Gastroesophageal sphincter (tissue), 4 donors: ENCODE measurements at regions not wholly inside any gene's neighbourhood (a gene's known extent, or its start where the extent isn't known, plus 50 kb on each side); places are given as distances from the start of the nearest gene placed in this dataset.
A peak's percentile ranks its signal among the peaks of the same experiment; 100 is the strongest.
"Not testable (repeated sequence)": the region's sequence is repeated elsewhere in the genome, so short reads cannot be mapped to it uniquely, and the experiment has no call there.

Experiments
- ATAC-seq: fragments of 150-250 bp; one replicate; pipeline ENCODE4 v1.9.1; 2016; ENCODE audit warnings: mild to moderate bottlenecking, moderate library complexity
- H3K27ac ChIP-seq, 4 donors: fragments of 200-600 bp; sonication (generic) in 3 of 4; 1 replicate in 3 of 4; 2 replicates in 1 of 4; pipeline ENCODE4 v1.5.1; 2016 to 2019
- H3K27me3 ChIP-seq: fragments of 200-600 bp; sonication (generic); one replicate; pipeline ENCODE4 v1.5.1; 2019
- H3K36me3 ChIP-seq, 2 donors: fragments of 200-600 bp; sonication (generic); one replicate each; pipeline ENCODE4 v1.5.1; 2019; ENCODE audit warnings: control low read depth in 1 of 2
- H3K4me1 ChIP-seq, 3 donors: fragments of 200-600 bp; sonication (generic); 1 replicate in 2 of 3; 2 replicates in 1 of 3; pipeline ENCODE4 v1.5.1; 2016 to 2019; ENCODE audit warnings: control low read depth in 2 of 3
- H3K4me3 ChIP-seq, 2 donors: fragments of 200-600 bp; sonication (generic); one replicate each; pipeline ENCODE4 v1.5.1; 2019; ENCODE audit warnings: mild to moderate bottlenecking in 1 of 2, moderate library complexity in 1 of 2
- H3K9me3 ChIP-seq, 3 donors: fragments of 200-600 bp; sonication (generic); one replicate each; pipeline ENCODE4 v1.5.1; 2017 to 2019; ENCODE audit warnings: control low read depth in 2 of 3
- CTCF ChIP-seq, 4 experiments: fragments of 200-600 bp in 2 of 4; fragments of 450-650 bp in 2 of 4; sonication (generic) in 1 of 4; IDR thresholded peaks; one replicate each; pipeline ENCODE4 v1.5.1; 2017 to 2019; ENCODE audit warnings: antibody characterized with exemption in 4 of 4, mild to moderate bottlenecking in 2 of 4, moderate library complexity in 2 of 4
- EP300 ChIP-seq: sonication (generic); formaldehyde crosslinking; IDR thresholded peaks from one replicate; pipeline ENCODE4 v1.6.1; 2017; ENCODE audit warnings: antibody characterized with exemption, mild to moderate bottlenecking
- POLR2A ChIP-seq, 2 donors: fragments of 450-650 bp; IDR thresholded peaks; one replicate each; pipeline ENCODE4 v1.6.1; 2017; ENCODE audit warnings: antibody characterized with exemption in 2 of 2, mild to moderate bottlenecking in 2 of 2, moderate library complexity in 1 of 2
- POLR2AphosphoS5 ChIP-seq: sonication (generic); formaldehyde crosslinking; IDR thresholded peaks from one replicate; pipeline ENCODE4 v1.6.1; 2017; ENCODE audit warnings: antibody characterized with exemption
- WGBS, 2 donors: methylation state at CpG; one replicate each; pipeline ENCODE4 v1.1.5; 2018; ENCODE audit warnings: low coverage in 1 of 2; 5-methylcytosine and 5-hydroxymethylcytosine counted together

- H3K27ac ChIP-seq = no peak overlapping the region
- H3K27me3 ChIP-seq = no peaks in the 10 kb centered on the region
- WGBS, 2 donors = 80 to 88% methylated on average over 1 of the region's 1 CpG
- H3K9me3 ChIP-seq = peaks cover 0 to 18% (median 0%) of the 10 kb centered on the region in 3 donors
- H3K4me1 ChIP-seq = no peaks in the 10 kb centered on the region
- ATAC-seq = no peak
- H3K4me3 ChIP-seq = no peak overlapping the region
- no peaks in the 10 kb centered on the region for H3K36me3 ChIP-seq
- TF ChIP-seq CTCF (IDR thresholded peaks at IDR 0.05) (no peak), EP300 (no peak), POLR2AphosphoS5 (no peak), POLR2A (IDR thresholded peaks at IDR 0.05) (no peak)
These were observed 143.0 kb upstream of the ATXN7L3B start for GRCh38 chr12:74394647-74395046.

- H3K27me3 ChIP-seq = no peaks in the 10 kb centered on the region
- TF ChIP-seq POLR2AphosphoS5 = no peak
- no peaks in the 10 kb centered on the region for H3K4me1 ChIP-seq
- no peaks in the 10 kb centered on the region for H3K36me3 ChIP-seq
- H3K27ac ChIP-seq = no peak overlapping the region
- ATAC-seq = no peak
- no peak overlapping the region for H3K4me3 ChIP-seq
- WGBS, 2 donors = 92 to 100% methylated on average over 2 of the region's 2 CpGs
- H3K9me3 ChIP-seq = no peaks in the 10 kb centered on the region
These were observed 136.6 kb upstream of the ATXN7L3B start for GRCh38 chr12:74401035-74401434.

GRCh38 chr12:74401966-74402365 is 135.7 kb upstream of the ATXN7L3B start:
- ATAC-seq = no peak
- 78 to 88% methylated on average over 3 of the region's 3 CpGs for WGBS, 2 donors
- no peak for TF ChIP-seq POLR2A (IDR thresholded peaks at IDR 0.05)
- no peak for TF ChIP-seq CTCF (IDR thresholded peaks at IDR 0.05)
- TF ChIP-seq EP300 = no peak
- TF ChIP-seq POLR2AphosphoS5 = no peak

GRCh38 chr12:74403221-74403470 is 134.5 kb upstream of the ATXN7L3B start:
- no CpG with 5 or more reads among the region's 12 CpGs for WGBS, 2 donors
- not testable (repeated sequence) for H3K27me3 ChIP-seq, ATAC-seq

More at GRCh38 chr12:74401966-74402365, 135.7 kb upstream of the ATXN7L3B start:
- no peak overlapping the region for H3K27ac ChIP-seq
- no peaks in the 10 kb centered on the region for H3K27me3 ChIP-seq
- no peaks in the 10 kb centered on the region for H3K4me1 ChIP-seq
- no peaks in the 10 kb centered on the region for H3K9me3 ChIP-seq
- no peaks in the 10 kb centered on the region for H3K36me3 ChIP-seq
- H3K4me3 ChIP-seq = no peak overlapping the region

GRCh38 chr12:74408601-74409166 is 129.0 kb upstream of the ATXN7L3B start:
- Histone ChIP-seq H3K4me1 (no peaks in the 10 kb centered on the region), H3K36me3 (no peaks in the 10 kb centered on the region), H3K9me3 (no peaks in the 10 kb centered on the region), H3K4me3 (no peak overlapping the region), H3K27ac (no peak overlapping the region), H3K27me3 (no peaks in the 10 kb centered on the region)
- TF ChIP-seq EP300 (no peak), POLR2AphosphoS5 (no peak), CTCF (IDR thresholded peaks at IDR 0.05) (no peak), POLR2A (IDR thresholded peaks at IDR 0.05) (no peak)
- no peak for ATAC-seq
- whole genome bisulfite sequencing, 2 donors = 5 to 21% methylated on average over 2 of the region's 2 CpGs

More at GRCh38 chr12:74403221-74403470, 134.5 kb upstream of the ATXN7L3B start:
- not testable (repeated sequence) for H3K4me1 ChIP-seq, H3K27ac ChIP-seq, H3K9me3 ChIP-seq, H3K36me3 ChIP-seq, H3K4me3 ChIP-seq

- 40 to 43% methylated on average over 2 of the region's 2 CpGs for WGBS, 2 donors
- no peak overlapping the region for H3K27ac ChIP-seq
- no peak overlapping the region for H3K4me3 ChIP-seq
- ATAC-seq = no peak
- no peaks in the 10 kb centered on the region for H3K27me3 ChIP-seq
- no peaks in the 10 kb centered on the region for H3K4me1 ChIP-seq
- H3K9me3 ChIP-seq = no peaks in the 10 kb centered on the region
- H3K36me3 ChIP-seq = no peaks in the 10 kb centered on the region
- TF ChIP-seq POLR2A (IDR thresholded peaks at IDR 0.05) (no peak), CTCF (IDR thresholded peaks at IDR 0.05) (peak in 1 of 4 experiments; percentile 32)
These were observed 124.9 kb upstream of the ATXN7L3B start for GRCh38 chr12:74412606-74413230.
